Fibroblast of the aortic adventitia (primary cell): ENCODE measurements at regions not wholly inside any gene's neighbourhood (a gene's known extent, or its start where the extent isn't known, plus 50 kb on each side); places are given as distances from the start of the nearest gene placed in this dataset.

Experiments
- DNase-seq: peaks from one replicate; pipeline ENCODE4 v3.0.0-alpha.2; 2010; ENCODE audit warnings: low read depth
- H3K4me3 ChIP-seq: 2 replicates; pipeline ENCODE4 v1.5.1; 2011; ENCODE audit warnings: low read depth, mild to moderate bottlenecking, control low read depth, low read length, moderate library complexity
- TF ChIP-seq, protein P1 (sequence below): IDR thresholded peaks from 2 replicates; pipeline ENCODE4 v1.5.1; 2011; ENCODE audit warnings: mild to moderate bottlenecking, low read length, control low read depth, inconsistent platforms; ENCODE audit not compliant: insufficient read depth

GRCh38 chr6:92126088-92126487 lies 1293.3 kb downstream of the EPHA7 start:
- no peak for DNase-seq
- no peak overlapping the region for H3K4me3 ChIP-seq
- TF ChIP-seq, protein P1, sequence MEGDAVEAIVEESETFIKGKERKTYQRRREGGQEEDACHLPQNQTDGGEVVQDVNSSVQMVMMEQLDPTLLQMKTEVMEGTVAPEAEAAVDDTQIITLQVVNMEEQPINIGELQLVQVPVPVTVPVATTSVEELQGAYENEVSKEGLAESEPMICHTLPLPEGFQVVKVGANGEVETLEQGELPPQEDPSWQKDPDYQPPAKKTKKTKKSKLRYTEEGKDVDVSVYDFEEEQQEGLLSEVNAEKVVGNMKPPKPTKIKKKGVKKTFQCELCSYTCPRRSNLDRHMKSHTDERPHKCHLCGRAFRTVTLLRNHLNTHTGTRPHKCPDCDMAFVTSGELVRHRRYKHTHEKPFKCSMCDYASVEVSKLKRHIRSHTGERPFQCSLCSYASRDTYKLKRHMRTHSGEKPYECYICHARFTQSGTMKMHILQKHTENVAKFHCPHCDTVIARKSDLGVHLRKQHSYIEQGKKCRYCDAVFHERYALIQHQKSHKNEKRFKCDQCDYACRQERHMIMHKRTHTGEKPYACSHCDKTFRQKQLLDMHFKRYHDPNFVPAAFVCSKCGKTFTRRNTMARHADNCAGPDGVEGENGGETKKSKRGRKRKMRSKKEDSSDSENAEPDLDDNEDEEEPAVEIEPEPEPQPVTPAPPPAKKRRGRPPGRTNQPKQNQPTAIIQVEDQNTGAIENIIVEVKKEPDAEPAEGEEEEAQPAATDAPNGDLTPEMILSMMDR: no peak

DNA sequence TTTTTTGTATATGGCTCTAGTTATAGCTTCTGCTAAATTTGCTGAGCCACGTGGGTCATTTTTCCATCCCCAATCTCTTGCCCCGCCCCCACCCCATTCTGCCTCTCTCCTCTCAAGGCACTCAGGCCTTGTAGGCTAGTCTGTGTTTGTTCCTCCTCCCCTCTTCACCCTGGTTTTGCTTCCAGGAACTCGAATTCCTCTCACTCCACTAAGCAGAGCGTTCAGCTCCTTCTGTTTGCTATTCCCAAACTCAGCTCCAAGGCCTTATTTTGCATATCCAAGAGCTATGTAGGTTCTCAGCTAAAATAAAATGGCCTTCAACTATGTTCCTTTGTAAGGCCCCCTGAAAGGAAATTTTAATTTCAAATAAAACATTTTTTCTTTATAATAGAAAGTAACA lies 1293.7 kb downstream of the EPHA7 start:
- TF ChIP-seq, protein P1: no peak
- DNase-seq: no peak
- H3K4me3 ChIP-seq: no peak overlapping the region

DNA sequence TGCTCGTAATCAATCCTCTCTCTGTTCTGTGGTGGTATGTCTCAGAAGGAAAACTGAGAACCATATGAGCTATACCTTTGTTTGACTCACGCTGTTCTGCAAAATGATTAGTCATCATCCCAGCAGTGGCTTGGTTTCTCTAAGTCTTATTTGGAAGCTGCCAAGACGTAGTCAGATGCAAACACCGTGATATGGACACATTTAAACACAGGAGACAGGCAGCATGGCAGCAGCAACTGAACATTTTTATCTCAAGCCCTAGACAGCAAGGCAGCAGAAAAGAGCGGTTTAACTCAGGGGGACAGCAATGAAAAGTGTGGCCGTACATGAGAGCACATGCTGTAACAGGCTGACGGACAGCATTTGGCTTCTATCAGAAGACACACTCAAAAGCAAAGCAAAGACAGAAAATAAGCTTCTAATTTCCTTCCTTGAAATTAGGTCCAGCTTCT lies 1295.1 kb downstream of the EPHA7 start:
- TF ChIP-seq, protein P1: no peak
- no peak for DNase-seq
- H3K4me3 ChIP-seq: no peak overlapping the region

DNA sequence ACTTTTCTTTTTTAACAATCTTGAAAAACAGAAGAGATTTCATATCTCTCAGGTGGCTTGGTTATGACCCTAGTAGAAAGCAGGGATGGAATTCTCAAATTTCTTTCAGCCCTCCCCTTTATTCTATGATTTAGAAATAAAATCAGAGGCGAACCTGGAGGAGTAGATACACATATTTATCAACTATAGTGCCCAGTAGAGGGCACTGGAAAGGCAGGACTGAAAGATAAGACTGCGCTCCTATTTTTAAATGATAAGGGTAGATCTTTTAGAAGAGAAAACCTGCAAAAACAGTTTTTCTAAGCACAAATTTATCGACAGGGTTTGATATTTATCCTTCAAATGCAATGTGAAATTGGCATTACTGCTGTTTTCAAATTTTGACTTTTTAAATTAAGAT lies 1296.6 kb downstream of the EPHA7 start:
- DNase-seq: no peak
- TF ChIP-seq, protein P1: no peak
- H3K4me3 ChIP-seq: no peak overlapping the region

DNA sequence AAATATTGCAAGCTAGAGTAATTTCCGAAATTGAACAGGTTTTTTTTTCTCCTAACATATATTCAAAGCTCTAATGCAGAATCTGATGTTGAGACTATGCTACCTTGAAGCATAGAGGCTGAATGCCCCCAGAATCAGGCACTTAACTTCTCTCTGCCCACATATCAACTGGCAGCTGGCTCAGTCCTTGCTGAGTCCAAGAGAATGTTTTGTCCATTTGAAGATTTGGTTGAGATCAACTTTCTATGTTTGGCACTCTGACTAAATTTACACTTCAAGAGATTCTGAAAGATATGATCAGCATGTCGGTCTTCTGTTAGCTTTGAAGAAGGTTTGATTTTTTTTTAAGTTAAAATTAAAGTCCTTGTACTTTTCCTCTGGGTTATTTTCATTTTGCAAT lies 1298.1 kb downstream of the EPHA7 start:
- no peak for DNase-seq
- TF ChIP-seq, protein P1: no peak

DNA sequence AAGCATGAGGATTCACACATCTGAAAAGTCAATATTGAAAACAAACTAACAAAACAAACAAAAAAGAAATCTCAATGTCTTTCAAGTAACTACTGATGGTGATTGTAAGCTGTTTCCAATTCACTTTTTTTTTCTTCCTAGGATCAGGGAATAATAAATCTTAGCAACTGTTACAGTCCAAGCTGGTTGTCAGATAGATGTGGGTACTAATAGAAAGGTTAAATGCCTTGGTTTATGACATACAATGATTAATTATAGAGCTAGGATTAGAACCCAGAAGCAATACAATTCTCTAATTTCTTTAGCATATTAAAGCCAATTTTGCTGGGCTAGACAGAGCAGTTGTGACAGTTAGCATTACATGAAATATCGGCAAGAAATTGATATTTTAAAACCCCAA lies 1301.6 kb downstream of the EPHA7 start:
- TF ChIP-seq, protein P1: no peak
- DNase-seq: no peak
- H3K4me3 ChIP-seq: no peak overlapping the region

More for the DNA sequence above, 1298.1 kb downstream of the EPHA7 start:
- no peak overlapping the region for H3K4me3 ChIP-seq

GRCh38 chr6:92114797-92115196 lies 1304.6 kb downstream of the EPHA7 start:
- no peak overlapping the region for H3K4me3 ChIP-seq
- DNase-seq: no peak
- TF ChIP-seq, protein P1: no peak
